UCSD-AML1 (cell line): ENCODE measurements at regions not wholly inside any gene's neighbourhood (a gene's known extent, or its start where the extent isn't known, plus 50 kb on each side); places are given as distances from the start of the nearest gene placed in this dataset.
"Not testable (repeated sequence)": the region's sequence is repeated elsewhere in the genome, so short reads cannot be mapped to it uniquely, and the experiment has no call there.

Experiments used
- DNase-seq: peaks from one replicate; lab custom pipeline; 2025; ENCODE audit not compliant: unreplicated experiment; lab: John Stamatoyannopoulos, UW

- DNase-seq, result no peak
These were observed 50.5 kb upstream of the OTOS start for GRCh38 chr2:240191001-240191400.

- no peak for DNase-seq
These were observed 52.2 kb upstream of the OTOS start for GRCh38 chr2:240192661-240193060.

- not testable (repeated sequence) for DNase-seq
These were observed 53.9 kb upstream of the OTOS start for GRCh38 chr2:240194341-240194762.

- DNase-seq, result no peak
These were observed 54.9 kb upstream of the OTOS start for GRCh38 chr2:240195316-240195861.

- DNase-seq, result no peak
These were observed 56.4 kb upstream of the OTOS start for GRCh38 chr2:240196716-240197461.

- no peak for DNase-seq
These were observed 57.1 kb upstream of the OTOS start for GRCh38 chr2:240197462-240198139.

GRCh38 chr2:240198226-240198625 lies 57.8 kb upstream of the OTOS start:
- no peak for DNase-seq

GRCh38 chr2:240199133-240199870 lies 58.8 kb upstream of the OTOS start:
- no peak for DNase-seq

- no peak for DNase-seq
These were observed 60.0 kb upstream of the OTOS start for GRCh38 chr2:240200230-240201051.

- DNase-seq, result no peak
These were observed 61.4 kb upstream of the OTOS start for GRCh38 chr2:240201866-240202265.

GRCh38 chr2:240202586-240202985 lies 62.1 kb upstream of the OTOS start:
- DNase-seq, result no peak

GRCh38 chr2:240203031-240203787 lies 62.8 kb upstream of the OTOS start:
- DNase-seq, result no peak

GRCh38 chr2:240203788-240204270 lies 63.4 kb upstream of the OTOS start:
- no peak for DNase-seq

GRCh38 chr2:240204431-240205276 lies 64.2 kb upstream of the OTOS start:
- no peak for DNase-seq

GRCh38 chr2:240205348-240205747 lies 64.9 kb upstream of the OTOS start:
- DNase-seq, result no peak

GRCh38 chr2:240205772-240206171 lies 65.3 kb upstream of the OTOS start:
- no peak for DNase-seq

- DNase-seq, result no peak
These were observed 66.2 kb upstream of the OTOS start for GRCh38 chr2:240206630-240207029.

GRCh38 chr2:240207661-240208060 lies 67.2 kb upstream of the OTOS start:
- no peak for DNase-seq

GRCh38 chr2:240208096-240208495 lies 67.6 kb upstream of the OTOS start:
- no peak for DNase-seq
